Fibroblast of lung (primary cell): ENCODE measurements at regions not wholly inside any gene's neighbourhood (a gene's known extent, or its start where the extent isn't known, plus 50 kb on each side); places are given as distances from the start of the nearest gene placed in this dataset.

Source experiments
- DNase-seq, 2 donors: peaks; one replicate each; pipeline versions ENCODE4 v3.0.0 to v3.0.0-alpha.2; 2010; ENCODE audit warnings: low read depth in 2 of 2
- H2AFZ ChIP-seq: 2 replicates; pipeline ENCODE4 v1.5.1; 2012; ENCODE audit warnings: low read length, control low read depth, inconsistent platforms
- H3K27ac ChIP-seq: 2 replicates; pipeline ENCODE4 v1.5.1; 2011; ENCODE audit warnings: low read length, control low read depth; ENCODE audit not compliant: insufficient read depth
- H3K27me3 ChIP-seq: 2 replicates; pipeline ENCODE4 v1.5.1; 2011; ENCODE audit warnings: mild to moderate bottlenecking, low read length; ENCODE audit not compliant: control insufficient read depth, insufficient read depth
- H3K36me3 ChIP-seq: 2 replicates; pipeline ENCODE4 v1.5.1; 2011; ENCODE audit warnings: low read length; ENCODE audit not compliant: control insufficient read depth, insufficient read depth
- H3K4me1 ChIP-seq: 2 replicates; pipeline ENCODE4 v1.5.1; 2011; ENCODE audit warnings: low read length; ENCODE audit not compliant: control insufficient read depth, insufficient read depth; ENCODE audit errors: extremely low read depth
- H3K4me2 ChIP-seq: 2 replicates; pipeline ENCODE4 v1.5.1; 2011; ENCODE audit warnings: low read length, control low read depth; ENCODE audit not compliant: insufficient read depth; ENCODE audit errors: extremely low read depth
- H3K4me3 ChIP-seq, 4 experiments: fragments of 200-600 bp in 1 of 4; sonication (generic) in 1 of 4; replicated peaks in 1 of 4; 2 replicates each; pipeline ENCODE4 v1.5.1; 2011 to 2016; ENCODE audit warnings: low read length in 4 of 4, low read depth in 3 of 4, mild to moderate bottlenecking in 3 of 4, control low read depth in 2 of 4, inconsistent platforms in 1 of 4, mixed read lengths in 1 of 4; ENCODE audit not compliant: insufficient read depth in 1 of 4; ENCODE audit errors: control extremely low read depth in 1 of 4
- H3K79me2 ChIP-seq: 2 replicates; pipeline ENCODE4 v1.5.1; 2012; ENCODE audit warnings: mild to moderate bottlenecking, low read length, inconsistent platforms; ENCODE audit not compliant: control insufficient read depth, insufficient read depth
- H3K9ac ChIP-seq: 2 replicates; pipeline ENCODE4 v1.5.1; 2011; ENCODE audit warnings: mild to moderate bottlenecking, low read length, control low read depth; ENCODE audit not compliant: insufficient read depth
- H3K9me3 ChIP-seq: 2 replicates; pipeline ENCODE4 v1.5.1; 2012; ENCODE audit warnings: low read depth, low read length; ENCODE audit not compliant: control insufficient read depth, insufficient read depth
- H4K20me1 ChIP-seq: 2 replicates; pipeline ENCODE4 v1.5.1; 2011; ENCODE audit warnings: low read length; ENCODE audit not compliant: control insufficient read depth, insufficient read depth; ENCODE audit errors: extremely low read depth
- EZH2 ChIP-seq: IDR thresholded peaks from 2 replicates; pipeline ENCODE4 v1.5.1; 2012; ENCODE audit warnings: low read length, control low read depth, mild to moderate bottlenecking; ENCODE audit errors: missing control alignments
- TF ChIP-seq, protein P1 (sequence below), 2 donors: IDR thresholded peaks in 1 of 2; conservative IDR thresholded peaks in 1 of 2; 1 replicate in 1 of 2; 2 replicates in 1 of 2; pipeline ENCODE4 v1.5.1; 2011 to 2012; ENCODE audit warnings: low read length in 2 of 2, control low read depth in 1 of 2, inconsistent platforms in 1 of 2, low read depth in 1 of 2, mild to moderate bottlenecking in 1 of 2

- TF ChIP-seq, protein P1, sequence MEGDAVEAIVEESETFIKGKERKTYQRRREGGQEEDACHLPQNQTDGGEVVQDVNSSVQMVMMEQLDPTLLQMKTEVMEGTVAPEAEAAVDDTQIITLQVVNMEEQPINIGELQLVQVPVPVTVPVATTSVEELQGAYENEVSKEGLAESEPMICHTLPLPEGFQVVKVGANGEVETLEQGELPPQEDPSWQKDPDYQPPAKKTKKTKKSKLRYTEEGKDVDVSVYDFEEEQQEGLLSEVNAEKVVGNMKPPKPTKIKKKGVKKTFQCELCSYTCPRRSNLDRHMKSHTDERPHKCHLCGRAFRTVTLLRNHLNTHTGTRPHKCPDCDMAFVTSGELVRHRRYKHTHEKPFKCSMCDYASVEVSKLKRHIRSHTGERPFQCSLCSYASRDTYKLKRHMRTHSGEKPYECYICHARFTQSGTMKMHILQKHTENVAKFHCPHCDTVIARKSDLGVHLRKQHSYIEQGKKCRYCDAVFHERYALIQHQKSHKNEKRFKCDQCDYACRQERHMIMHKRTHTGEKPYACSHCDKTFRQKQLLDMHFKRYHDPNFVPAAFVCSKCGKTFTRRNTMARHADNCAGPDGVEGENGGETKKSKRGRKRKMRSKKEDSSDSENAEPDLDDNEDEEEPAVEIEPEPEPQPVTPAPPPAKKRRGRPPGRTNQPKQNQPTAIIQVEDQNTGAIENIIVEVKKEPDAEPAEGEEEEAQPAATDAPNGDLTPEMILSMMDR (conservative IDR thresholded peaks at IDR 0.05 in 1 of 2, IDR thresholded peaks at IDR 0.05 in 1 of 2; ENCODE audit: low read depth in 1 of 2, low read length in 2 of 2): no peak
- TF ChIP-seq EZH2: no peak
- no peaks in the 10 kb centered on the region for H3K79me2 ChIP-seq
- no peaks in the 10 kb centered on the region for H3K27me3 ChIP-seq
- no peak for DNase-seq
- H3K9me3 ChIP-seq: no peaks in the 10 kb centered on the region
- no peaks in the 10 kb centered on the region for H4K20me1 ChIP-seq
- H3K9ac ChIP-seq: no peak overlapping the region
- H3K4me1 ChIP-seq: peaks cover 12% of the 10 kb centered on the region
- no peak overlapping the region for H2AFZ ChIP-seq
- no peak overlapping the region for H3K27ac ChIP-seq
- no peak overlapping the region for H3K4me2 ChIP-seq
- H3K4me3 ChIP-seq: no peak overlapping the region
- no peaks in the 10 kb centered on the region for H3K36me3 ChIP-seq
Observed at GRCh38 chr1:224496826-224497225, 62.2 kb upstream of the WDR26 start.

GRCh38 chr1:224497714-224498573 lies 63.3 kb upstream of the WDR26 start:
- peak overlapping the region; percentile 49 for H3K4me2 ChIP-seq
- TF ChIP-seq EZH2: no peak
- TF ChIP-seq, protein P1 (conservative IDR thresholded peaks at IDR 0.05 in 1 of 2, IDR thresholded peaks at IDR 0.05 in 1 of 2; ENCODE audit: low read depth in 1 of 2, low read length in 2 of 2): peak in 1 of 2 donors; percentile 10
- peak; percentile 74 to 93 for DNase-seq
- no peak overlapping the region for H3K9ac ChIP-seq
- H2AFZ ChIP-seq: peak overlapping the region; percentile 73
- H3K4me1 ChIP-seq: peaks cover 17% of the 10 kb centered on the region
- H3K36me3 ChIP-seq: no peaks in the 10 kb centered on the region
- H3K9me3 ChIP-seq: no peaks in the 10 kb centered on the region
- no peaks in the 10 kb centered on the region for H3K27me3 ChIP-seq
- no peak overlapping the region for H3K4me3 ChIP-seq
- no peaks in the 10 kb centered on the region for H4K20me1 ChIP-seq
- no peaks in the 10 kb centered on the region for H3K79me2 ChIP-seq
- peak overlapping the region; percentile 77 for H3K27ac ChIP-seq

- Histone ChIP-seq H3K4me2 (peak overlapping the region; percentile 49), H3K79me2 (no peaks in the 10 kb centered on the region), H3K27ac (peak overlapping the region; percentile 77), H4K20me1 (no peaks in the 10 kb centered on the region), H3K4me1 (peaks cover 23% of the 10 kb centered on the region), H3K36me3 (no peaks in the 10 kb centered on the region), H2AFZ (peak overlapping the region; percentile 35), H3K9ac (no peak overlapping the region), H3K9me3 (no peaks in the 10 kb centered on the region), H3K27me3 (no peaks in the 10 kb centered on the region), H3K4me3 (no peak overlapping the region)
- DNase-seq: peak; percentile 42 to 93
- TF ChIP-seq, protein P1 (conservative IDR thresholded peaks at IDR 0.05 in 1 of 2, IDR thresholded peaks at IDR 0.05 in 1 of 2; ENCODE audit: low read depth in 1 of 2, low read length in 2 of 2): no peak
- TF ChIP-seq EZH2: no peak
Observed at GRCh38 chr1:224498574-224499170, 64.1 kb upstream of the WDR26 start.
